Left lung (tissue), 4 donors: ENCODE measurements at regions not wholly inside any gene's neighbourhood (a gene's known extent, or its start where the extent isn't known, plus 50 kb on each side); places are given as distances from the start of the nearest gene placed in this dataset.

Experiments
- ATAC-seq: fragments of 200-7000 bp; cut with Tn5 transposase; one replicate; pipeline ENCODE4 v1.9.1; 2020; ENCODE audit warnings: moderate library complexity
- DNase-seq, 4 donors: peaks; one replicate each; pipeline ENCODE4 v3.0.0-alpha.2; 2013 to 2020
- H3K27ac ChIP-seq, 2 donors: fragments of 200-600 bp; sonication (generic) in 1 of 2; one replicate each; pipeline versions ENCODE4 v1.5.0 to v1.8.0; 2020 to 2021
- H3K27me3 ChIP-seq, 2 donors: fragments of 200-600 bp; sonication (generic) in 1 of 2; one replicate each; pipeline versions ENCODE4 v1.5.0 to v1.8.0; 2020 to 2021
- H3K36me3 ChIP-seq, 2 donors: fragments of 200-600 bp; sonication (generic) in 1 of 2; one replicate each; pipeline versions ENCODE4 v1.5.0 to v1.8.0; 2020 to 2021
- H3K4me1 ChIP-seq, 2 donors: fragments of 200-600 bp; one replicate each; pipeline ENCODE4 v1.8.0; 2021
- H3K4me3 ChIP-seq, 2 donors: fragments of 200-600 bp; sonication (generic) in 1 of 2; one replicate each; pipeline versions ENCODE4 v1.5.0 to v1.8.0; 2020 to 2021; ENCODE audit warnings: mild to moderate bottlenecking in 1 of 2
- H3K9me3 ChIP-seq, 2 donors: fragments of 200-600 bp; sonication (generic) in 1 of 2; one replicate each; pipeline versions ENCODE4 v1.5.0 to v1.8.0; 2020 to 2021
- intact Hi-C, 2 donors: fragments of 100-400 bp; cut with DNase I; formaldehyde crosslinking; loops; one replicate each; pipeline versions ENCODE4 v1.11.2 to v1.14.2; 2022
- TF ChIP-seq, protein P1 (sequence below), 2 donors: fragments of 200-600 bp; sonication (generic) in 1 of 2; IDR thresholded peaks; one replicate each; pipeline versions ENCODE4 v1.5.0 to v1.8.0; 2021; ENCODE audit warnings: antibody characterized with exemption in 2 of 2
- donor health status: DM: no; HTN: yes; CAD: no.
- donor health status: DM: no; HTN: no; CAD: no.

DNA sequence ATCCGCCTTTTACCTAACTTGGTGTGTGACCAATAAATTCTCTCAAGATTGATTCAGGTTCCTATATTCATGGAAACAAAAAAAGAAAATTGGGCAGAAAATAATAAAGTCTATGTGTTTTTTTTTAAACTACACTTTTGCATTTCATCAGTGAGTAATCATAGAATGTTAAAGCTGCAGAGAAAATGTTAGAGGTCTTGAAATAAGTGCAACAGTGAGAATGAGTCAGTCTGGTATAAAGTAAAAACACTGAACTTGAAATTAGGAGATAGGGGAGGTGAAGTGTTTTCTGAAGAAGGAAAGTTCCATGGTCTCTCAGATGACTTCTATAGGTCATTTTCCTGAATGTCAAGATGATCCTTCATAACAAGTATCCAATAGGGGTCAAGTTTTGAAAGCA is 202.6 kb upstream of the NRP1 start:
- Histone ChIP-seq H3K27ac (no peak overlapping the region), H3K36me3 (no peaks in the 10 kb centered on the region), H3K4me3 (no peak overlapping the region), H3K27me3 (no peaks in the 10 kb centered on the region), H3K9me3 (no peaks in the 10 kb centered on the region), H3K4me1 (no peaks in the 10 kb centered on the region)
- intact Hi-C loops, result no loop called here
- ATAC-seq (no peak), DNase-seq (no peak)
- TF ChIP-seq, protein P1, sequence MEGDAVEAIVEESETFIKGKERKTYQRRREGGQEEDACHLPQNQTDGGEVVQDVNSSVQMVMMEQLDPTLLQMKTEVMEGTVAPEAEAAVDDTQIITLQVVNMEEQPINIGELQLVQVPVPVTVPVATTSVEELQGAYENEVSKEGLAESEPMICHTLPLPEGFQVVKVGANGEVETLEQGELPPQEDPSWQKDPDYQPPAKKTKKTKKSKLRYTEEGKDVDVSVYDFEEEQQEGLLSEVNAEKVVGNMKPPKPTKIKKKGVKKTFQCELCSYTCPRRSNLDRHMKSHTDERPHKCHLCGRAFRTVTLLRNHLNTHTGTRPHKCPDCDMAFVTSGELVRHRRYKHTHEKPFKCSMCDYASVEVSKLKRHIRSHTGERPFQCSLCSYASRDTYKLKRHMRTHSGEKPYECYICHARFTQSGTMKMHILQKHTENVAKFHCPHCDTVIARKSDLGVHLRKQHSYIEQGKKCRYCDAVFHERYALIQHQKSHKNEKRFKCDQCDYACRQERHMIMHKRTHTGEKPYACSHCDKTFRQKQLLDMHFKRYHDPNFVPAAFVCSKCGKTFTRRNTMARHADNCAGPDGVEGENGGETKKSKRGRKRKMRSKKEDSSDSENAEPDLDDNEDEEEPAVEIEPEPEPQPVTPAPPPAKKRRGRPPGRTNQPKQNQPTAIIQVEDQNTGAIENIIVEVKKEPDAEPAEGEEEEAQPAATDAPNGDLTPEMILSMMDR (IDR thresholded peaks at IDR 0.05), result no peak

DNA sequence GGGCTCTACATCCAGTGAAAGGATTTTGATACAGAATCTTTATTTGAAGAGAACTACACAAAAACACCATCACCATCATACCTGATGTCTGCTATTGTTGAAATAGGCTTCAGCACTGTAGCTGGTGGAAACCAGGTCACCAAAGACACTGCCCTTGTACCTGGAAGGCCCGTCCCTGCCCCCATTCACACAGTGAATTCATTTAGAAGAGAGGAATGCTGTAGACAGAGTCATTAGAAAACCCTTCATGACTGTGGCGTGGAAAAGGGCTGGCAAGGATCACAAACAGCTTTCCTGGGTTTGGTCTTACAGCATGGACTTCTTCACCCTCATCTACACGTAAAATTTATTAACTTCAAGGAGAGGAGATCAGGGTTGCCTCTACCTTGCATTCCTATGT is 202.0 kb upstream of the NRP1 start:
- TF ChIP-seq, protein P1 (IDR thresholded peaks at IDR 0.05), result no peak
- intact Hi-C loops, result no loop called here
- ATAC-seq, result no peak
- no peak overlapping the region for H3K27ac ChIP-seq
- H3K36me3 ChIP-seq, result no peaks in the 10 kb centered on the region
- no peaks in the 10 kb centered on the region for H3K27me3 ChIP-seq
- H3K4me3 ChIP-seq, result no peak overlapping the region
- no peaks in the 10 kb centered on the region for H3K9me3 ChIP-seq
- H3K4me1 ChIP-seq, result no peaks in the 10 kb centered on the region
- no peak for DNase-seq

GRCh38 chr10:33535866-33536265 is 201.4 kb upstream of the NRP1 start:
- no peaks in the 10 kb centered on the region for H3K27me3 ChIP-seq
- no peak overlapping the region for H3K27ac ChIP-seq
- H3K36me3 ChIP-seq, result no peaks in the 10 kb centered on the region
- TF ChIP-seq, protein P1 (IDR thresholded peaks at IDR 0.05), result no peak
- ATAC-seq (no peak), DNase-seq (no peak)
- H3K4me1 ChIP-seq, result no peaks in the 10 kb centered on the region
- intact Hi-C loops, result no loop called here
- H3K9me3 ChIP-seq, result no peaks in the 10 kb centered on the region
- no peak overlapping the region for H3K4me3 ChIP-seq

- ATAC-seq, result no peak
- no peak overlapping the region for H3K4me3 ChIP-seq
- intact Hi-C loops, result no loop called here
- no peak overlapping the region for H3K27ac ChIP-seq
- no peaks in the 10 kb centered on the region for H3K27me3 ChIP-seq
- DNase-seq, result peak in 1 of 4 donors; percentile 21
- H3K36me3 ChIP-seq, result no peaks in the 10 kb centered on the region
- TF ChIP-seq, protein P1 (IDR thresholded peaks at IDR 0.05), result no peak
- H3K4me1 ChIP-seq, result no peaks in the 10 kb centered on the region
- H3K9me3 ChIP-seq, result no peaks in the 10 kb centered on the region
Measured at GRCh38 chr10:33534416-33534815, 199.9 kb upstream of the NRP1 start.

DNA sequence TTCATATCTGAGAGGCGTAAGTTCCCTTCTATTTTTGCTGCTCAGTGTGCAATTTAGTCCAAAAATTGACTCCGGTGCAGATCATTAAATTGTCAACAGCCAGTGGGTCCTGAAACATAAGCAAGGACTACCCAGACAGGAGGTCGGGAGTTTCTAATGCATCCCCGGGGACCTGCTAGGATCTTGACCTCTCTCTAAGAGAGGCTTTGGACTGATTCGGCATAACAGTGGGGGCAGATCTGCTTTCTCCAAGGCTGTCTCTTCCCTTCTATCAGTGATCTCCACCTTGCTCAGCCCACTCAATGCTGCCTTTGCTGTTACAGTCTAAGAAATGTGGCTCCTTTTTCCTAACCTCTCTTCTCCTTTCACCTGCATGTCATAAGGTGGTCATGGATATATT is 199.1 kb upstream of the NRP1 start:
- intact Hi-C loops, result no loop called here
- H3K36me3 ChIP-seq, result no peaks in the 10 kb centered on the region
- H3K9me3 ChIP-seq, result peaks cover 0 to under 1% of the 10 kb centered on the region in 2 donors
- H3K4me3 ChIP-seq, result no peak overlapping the region
- H3K27me3 ChIP-seq, result no peaks in the 10 kb centered on the region
- no peak overlapping the region for H3K27ac ChIP-seq
- TF ChIP-seq, protein P1 (IDR thresholded peaks at IDR 0.05), result no peak
- no peak for DNase-seq
- no peaks in the 10 kb centered on the region for H3K4me1 ChIP-seq
- no peak for ATAC-seq
